GM18951 (cell line): ENCODE measurements at regions not wholly inside any gene's neighbourhood (a gene's known extent, or its start where the extent isn't known, plus 50 kb on each side); places are given as distances from the start of the nearest gene placed in this dataset.
"Not testable (repeated sequence)": the region's sequence is repeated elsewhere in the genome, so short reads cannot be mapped to it uniquely, and the experiment has no call there.

Experiments used
- POLR2A ChIP-seq: IDR thresholded peaks from 4 replicates; pipeline ENCODE4 v1.6.1; 2011; ENCODE audit warnings: mild to moderate bottlenecking; ENCODE audit not compliant: insufficient read length, insufficient read depth; ENCODE audit errors: extremely low read depth
- in situ Hi-C: fragments of 300-500 bp; cut with MboI; formaldehyde crosslinking; loops from one replicate; pipeline ENCODE4 v1.12.0; 2022; ENCODE audit warnings: low sequenced_read_pairs, mixed read lengths, inconsistent platforms; ENCODE audit not compliant: unreplicated experiment

GRCh38 chr11:109521571-109522086 is 99.6 kb downstream of the C11orf87 start:
- in situ Hi-C loops: no loop called here

GRCh38 chr11:109522116-109522755 is 100.2 kb downstream of the C11orf87 start:
- TF ChIP-seq POLR2A: no peak
- in situ Hi-C loops: no loop called here

More at GRCh38 chr11:109521571-109522086, 99.6 kb downstream of the C11orf87 start:
- TF ChIP-seq POLR2A: no peak

- in situ Hi-C loops: not testable (repeated sequence)
These were observed 103.6 kb downstream of the C11orf87 start for GRCh38 chr11:109525636-109526035.

GRCh38 chr11:109526061-109526460 is 104.1 kb downstream of the C11orf87 start:
- in situ Hi-C loops: no loop called here
- no peak for TF ChIP-seq POLR2A

- TF ChIP-seq POLR2A: no peak
- in situ Hi-C loops: no loop called here
These were observed 104.9 kb downstream of the C11orf87 start for GRCh38 chr11:109526931-109527330.

- TF ChIP-seq POLR2A: no peak
- in situ Hi-C loops: no loop called here
These were observed 105.5 kb downstream of the C11orf87 start for GRCh38 chr11:109527496-109527895.

- in situ Hi-C loops: no loop called here
- no peak for TF ChIP-seq POLR2A
These were observed 125.5 kb downstream of the C11orf87 start for GRCh38 chr11:109547356-109548027.

- in situ Hi-C loops: no loop called here
- no peak for TF ChIP-seq POLR2A
These were observed 130.4 kb downstream of the C11orf87 start for GRCh38 chr11:109552376-109552775.

- in situ Hi-C loops: no loop called here
- no peak for TF ChIP-seq POLR2A
These were observed 131.3 kb downstream of the C11orf87 start for GRCh38 chr11:109553284-109553683.

- in situ Hi-C loops: no loop called here
These were observed 133.0 kb downstream of the C11orf87 start for GRCh38 chr11:109554951-109555350.

GRCh38 chr11:109564241-109564640 is 142.3 kb downstream of the C11orf87 start:
- no peak for TF ChIP-seq POLR2A
- in situ Hi-C loops: no loop called here

More at GRCh38 chr11:109554951-109555350, 133.0 kb downstream of the C11orf87 start:
- no peak for TF ChIP-seq POLR2A

- TF ChIP-seq POLR2A: no peak
- in situ Hi-C loops: no loop called here
These were observed 160.5 kb downstream of the C11orf87 start for GRCh38 chr11:109582470-109582869.

- in situ Hi-C loops: no loop called here
- TF ChIP-seq POLR2A: no peak
These were observed 162.3 kb downstream of the C11orf87 start for GRCh38 chr11:109584001-109584972.
